ENCODE measurements at regions not wholly inside any gene's neighbourhood (a gene's known extent, or its start where the extent isn't known, plus 50 kb on each side); places are given as distances from the start of the nearest gene placed in this dataset.
"Not testable (repeated sequence)": the region's sequence is repeated elsewhere in the genome, so short reads cannot be mapped to it uniquely, and the experiment has no call there.

DNA sequence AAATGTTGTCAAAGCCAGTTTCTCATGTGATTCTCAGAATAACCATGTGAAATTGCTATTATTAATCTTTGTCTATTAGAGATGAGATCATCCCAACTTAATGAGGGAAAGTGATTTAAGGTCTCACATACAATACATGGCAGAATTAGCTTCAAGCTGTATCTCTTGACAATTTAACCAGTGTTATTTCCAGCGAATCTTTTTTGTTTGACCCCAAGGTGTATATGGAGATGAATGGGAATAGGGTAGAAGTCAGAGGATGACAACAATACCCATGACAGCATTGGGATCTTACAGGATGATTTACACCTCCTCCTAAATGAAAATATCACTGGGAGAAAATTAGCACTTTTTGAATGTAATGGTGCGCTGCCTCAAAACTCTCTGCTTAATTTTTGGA is 290.8 kb upstream of the LUZP2 start:
- TF ChIP-seq, protein P1, sequence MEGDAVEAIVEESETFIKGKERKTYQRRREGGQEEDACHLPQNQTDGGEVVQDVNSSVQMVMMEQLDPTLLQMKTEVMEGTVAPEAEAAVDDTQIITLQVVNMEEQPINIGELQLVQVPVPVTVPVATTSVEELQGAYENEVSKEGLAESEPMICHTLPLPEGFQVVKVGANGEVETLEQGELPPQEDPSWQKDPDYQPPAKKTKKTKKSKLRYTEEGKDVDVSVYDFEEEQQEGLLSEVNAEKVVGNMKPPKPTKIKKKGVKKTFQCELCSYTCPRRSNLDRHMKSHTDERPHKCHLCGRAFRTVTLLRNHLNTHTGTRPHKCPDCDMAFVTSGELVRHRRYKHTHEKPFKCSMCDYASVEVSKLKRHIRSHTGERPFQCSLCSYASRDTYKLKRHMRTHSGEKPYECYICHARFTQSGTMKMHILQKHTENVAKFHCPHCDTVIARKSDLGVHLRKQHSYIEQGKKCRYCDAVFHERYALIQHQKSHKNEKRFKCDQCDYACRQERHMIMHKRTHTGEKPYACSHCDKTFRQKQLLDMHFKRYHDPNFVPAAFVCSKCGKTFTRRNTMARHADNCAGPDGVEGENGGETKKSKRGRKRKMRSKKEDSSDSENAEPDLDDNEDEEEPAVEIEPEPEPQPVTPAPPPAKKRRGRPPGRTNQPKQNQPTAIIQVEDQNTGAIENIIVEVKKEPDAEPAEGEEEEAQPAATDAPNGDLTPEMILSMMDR (IDR thresholded peaks at IDR 0.05; ENCODE audit: low read depth, low read length): no peak
- no peaks in the 10 kb centered on the region for H3K9me3 ChIP-seq (ENCODE audit: low read depth)
- DNase-seq (ENCODE audit: low read depth in 1 of 2, low spot score in 1 of 2): no peak
- H3K27me3 ChIP-seq: no peaks in the 10 kb centered on the region
- no peaks in the 10 kb centered on the region for H3K4me1 ChIP-seq (ENCODE audit: low read depth)
- H3K36me3 ChIP-seq: no peaks in the 10 kb centered on the region
- H3K27ac ChIP-seq: no peak overlapping the region
- no peak overlapping the region for H3K4me3 ChIP-seq

DNA sequence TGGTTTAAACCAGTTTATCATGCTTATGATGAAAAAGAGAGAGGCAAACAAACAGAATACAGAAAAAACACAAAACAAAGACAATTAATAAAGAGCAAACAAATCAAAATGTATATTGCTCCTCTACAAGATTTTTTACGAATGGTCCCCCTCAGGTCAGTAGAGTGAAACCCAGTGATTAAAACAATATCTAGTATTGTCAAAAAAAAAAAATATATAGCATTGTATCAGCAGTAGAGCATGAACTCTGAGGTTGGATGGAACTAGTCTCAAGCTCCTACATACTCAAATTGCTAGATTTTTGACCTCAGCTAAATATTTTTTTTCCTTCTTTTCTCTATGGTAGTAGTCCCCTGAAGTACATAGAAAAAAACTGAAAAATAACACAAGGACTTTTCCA is 290.3 kb upstream of the LUZP2 start:
- Histone ChIP-seq H3K4me1 (ENCODE audit: low read depth) (no peaks in the 10 kb centered on the region), H3K9me3 (ENCODE audit: low read depth) (no peaks in the 10 kb centered on the region), H3K4me3 (no peak overlapping the region), H3K27ac (no peak overlapping the region), H3K27me3 (no peaks in the 10 kb centered on the region), H3K36me3 (no peaks in the 10 kb centered on the region)
- TF ChIP-seq, protein P1 (IDR thresholded peaks at IDR 0.05; ENCODE audit: low read depth, low read length): no peak
- no peak for DNase-seq (ENCODE audit: low read depth in 1 of 2, low spot score in 1 of 2)

DNA sequence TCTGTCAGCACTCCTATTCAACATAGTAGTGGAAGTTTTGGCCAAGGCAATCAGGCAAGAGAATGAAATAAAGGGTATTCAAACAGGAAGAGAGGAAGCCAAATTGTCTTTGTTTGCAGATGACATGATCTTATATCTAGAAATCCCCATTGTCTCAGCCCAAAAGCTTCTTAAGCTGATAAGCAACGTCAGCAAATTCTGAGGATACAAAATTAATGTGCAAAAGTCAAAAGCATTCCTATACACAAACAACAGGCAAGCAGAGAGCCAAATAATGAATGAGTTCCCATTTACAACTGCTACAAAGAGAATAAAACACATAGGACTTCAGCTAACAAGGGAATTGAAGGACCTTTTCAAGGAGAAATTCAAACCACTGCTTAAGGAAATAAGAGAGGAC is 280.4 kb upstream of the LUZP2 start:
- H3K27me3 ChIP-seq: no peaks in the 10 kb centered on the region
- no peaks in the 10 kb centered on the region for H3K4me1 ChIP-seq (ENCODE audit: low read depth)
- no peak overlapping the region for H3K27ac ChIP-seq
- H3K36me3 ChIP-seq: no peaks in the 10 kb centered on the region
- no peak for DNase-seq (ENCODE audit: low read depth in 1 of 2, low spot score in 1 of 2)
- H3K9me3 ChIP-seq (ENCODE audit: low read depth): no peaks in the 10 kb centered on the region
- TF ChIP-seq, protein P1 (IDR thresholded peaks at IDR 0.05; ENCODE audit: low read depth, low read length): no peak
- no peak overlapping the region for H3K4me3 ChIP-seq

DNA sequence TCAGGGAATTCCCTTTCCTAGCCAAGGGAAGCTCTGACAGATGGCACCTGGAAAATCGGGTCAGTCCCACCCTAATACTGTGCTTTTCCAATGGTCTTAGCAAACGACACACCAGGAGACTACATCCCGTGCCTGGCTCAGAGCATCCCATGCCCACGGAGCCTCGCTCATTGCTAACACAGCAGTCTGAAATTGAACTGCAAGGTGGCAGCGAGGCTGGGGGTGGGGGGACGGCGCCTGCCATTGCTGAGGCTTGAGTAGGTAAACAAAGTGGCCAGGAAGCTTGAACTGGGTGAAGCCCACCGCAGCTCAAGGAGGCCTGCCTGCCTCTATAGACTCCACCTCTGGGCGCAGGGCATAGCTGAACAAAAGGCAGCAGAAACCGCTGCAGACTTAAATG is 279.5 kb upstream of the LUZP2 start:
- not testable (repeated sequence) for DNase-seq (ENCODE audit: low read depth in 1 of 2, low spot score in 1 of 2); H3K36me3 ChIP-seq; H3K9me3 ChIP-seq (ENCODE audit: low read depth); H3K27ac ChIP-seq; H3K4me3 ChIP-seq; H3K4me1 ChIP-seq (ENCODE audit: low read depth); H3K27me3 ChIP-seq

DNA sequence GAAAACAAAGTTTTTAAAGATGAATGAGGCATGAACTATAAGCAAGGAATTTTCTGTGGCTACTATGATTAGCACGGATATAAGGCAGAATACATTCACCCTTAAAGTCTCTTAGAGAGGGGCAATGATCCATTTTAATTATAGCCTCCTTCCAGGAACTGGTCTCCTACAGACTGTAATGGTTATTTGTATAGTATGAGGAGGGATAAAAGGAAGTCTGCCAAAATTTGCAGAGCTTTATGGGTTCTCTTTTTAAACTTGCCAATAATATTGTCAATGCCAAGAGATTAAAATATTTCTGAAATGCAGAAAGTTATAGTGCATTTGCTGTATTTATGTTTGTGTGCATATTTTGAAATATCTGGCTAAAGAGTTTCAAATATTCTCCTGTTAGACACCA is 271.4 kb upstream of the LUZP2 start:
- Histone ChIP-seq H3K9me3 (ENCODE audit: low read depth) (no peaks in the 10 kb centered on the region), H3K36me3 (no peaks in the 10 kb centered on the region), H3K27me3 (no peaks in the 10 kb centered on the region), H3K4me1 (ENCODE audit: low read depth) (no peaks in the 10 kb centered on the region), H3K4me3 (no peak overlapping the region), H3K27ac (no peak overlapping the region)
- DNase-seq (ENCODE audit: low read depth in 1 of 2, low spot score in 1 of 2): no peak
- TF ChIP-seq, protein P1 (IDR thresholded peaks at IDR 0.05; ENCODE audit: low read depth, low read length): no peak

DNA sequence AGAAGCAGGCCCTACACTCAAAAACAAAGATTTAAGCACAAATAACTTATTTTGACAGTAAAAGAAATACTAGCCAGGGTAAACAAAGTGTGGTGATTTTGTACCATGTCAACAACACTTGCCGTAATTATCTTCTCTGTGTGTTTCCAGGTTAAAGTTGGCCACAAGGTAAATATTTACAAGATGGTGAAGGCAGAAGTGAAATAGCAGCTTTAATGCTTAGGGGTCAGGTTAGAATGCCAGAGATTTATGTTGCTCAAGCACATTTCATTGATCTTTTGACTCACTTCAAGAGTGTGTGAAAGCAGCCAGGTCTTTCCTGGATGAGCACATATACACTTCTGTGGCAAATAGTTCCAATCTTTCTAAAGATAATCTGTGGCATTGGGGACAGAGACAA is 270.2 kb upstream of the LUZP2 start:
- no peaks in the 10 kb centered on the region for H3K9me3 ChIP-seq (ENCODE audit: low read depth)
- TF ChIP-seq, protein P1 (IDR thresholded peaks at IDR 0.05; ENCODE audit: low read depth, low read length): no peak
- no peak overlapping the region for H3K4me3 ChIP-seq
- no peaks in the 10 kb centered on the region for H3K27me3 ChIP-seq
- no peak overlapping the region for H3K27ac ChIP-seq
- no peaks in the 10 kb centered on the region for H3K4me1 ChIP-seq (ENCODE audit: low read depth)
- H3K36me3 ChIP-seq: no peaks in the 10 kb centered on the region
- no peak for DNase-seq (ENCODE audit: low read depth in 1 of 2, low spot score in 1 of 2)

All from cardiac muscle cell (in vitro differentiated cells and primary cell).